Right renal pelvis (tissue), 4 donors: ENCODE measurements at regions not wholly inside any gene's neighbourhood (a gene's known extent, or its start where the extent isn't known, plus 50 kb on each side); places are given as distances from the start of the nearest gene placed in this dataset.
"Not testable (repeated sequence)": the region's sequence is repeated elsewhere in the genome, so short reads cannot be mapped to it uniquely, and the experiment has no call there.

Experiments
- DNase-seq, 4 donors: peaks; one replicate each; pipeline ENCODE4 v3.0.0-alpha.2; 2013; ENCODE audit warnings: low read depth in 4 of 4, low spot score in 3 of 4, missing footprints in 1 of 4

- DNase-seq = no peak
Measured at GRCh38 chr6:138656364-138657064, 117.1 kb upstream of the CCDC28A start.

- DNase-seq = no peak
Measured at GRCh38 chr6:138657065-138657425, 116.5 kb upstream of the CCDC28A start.

GRCh38 chr6:138659998-138660397 is 113.6 kb upstream of the CCDC28A start:
- no peak for DNase-seq

- DNase-seq = no peak
Measured at GRCh38 chr6:138662471-138662870, 111.1 kb upstream of the CCDC28A start.

- no peak for DNase-seq
Measured at GRCh38 chr6:138663892-138664291, 109.7 kb upstream of the CCDC28A start.

GRCh38 chr6:138664745-138665144 is 108.8 kb upstream of the CCDC28A start:
- no peak for DNase-seq

GRCh38 chr6:138666636-138667035 is 106.9 kb upstream of the CCDC28A start:
- DNase-seq = no peak

- DNase-seq = no peak
Measured at GRCh38 chr6:138667408-138667807, 106.2 kb upstream of the CCDC28A start.

- DNase-seq = no peak
Measured at GRCh38 chr6:138671351-138671750, 102.2 kb upstream of the CCDC28A start.

GRCh38 chr6:138673346-138674014 is 100.1 kb upstream of the CCDC28A start:
- peak; percentile 11 to 33 (median 14) for DNase-seq

GRCh38 chr6:138674444-138674843 is 99.1 kb upstream of the CCDC28A start:
- not testable (repeated sequence) for DNase-seq

GRCh38 chr6:138677538-138677937 is 96.0 kb upstream of the CCDC28A start:
- DNase-seq = no peak

GRCh38 chr6:138678168-138678567 is 95.4 kb upstream of the CCDC28A start:
- no peak for DNase-seq

- DNase-seq = no peak
Measured at GRCh38 chr6:138680085-138680484, 93.5 kb upstream of the CCDC28A start.

GRCh38 chr6:138681627-138682026 is 91.9 kb upstream of the CCDC28A start:
- no peak for DNase-seq

GRCh38 chr6:138682704-138683527 is 90.7 kb upstream of the CCDC28A start:
- DNase-seq = no peak

- no peak for DNase-seq
Measured at GRCh38 chr6:138685257-138685656, 88.3 kb upstream of the CCDC28A start.

- DNase-seq = no peak
Measured at GRCh38 chr6:138685781-138686180, 87.8 kb upstream of the CCDC28A start.

GRCh38 chr6:138688580-138688979 is 85.0 kb upstream of the CCDC28A start:
- no peak for DNase-seq

GRCh38 chr6:138689849-138690248 is 83.7 kb upstream of the CCDC28A start:
- no peak for DNase-seq

GRCh38 chr6:138690975-138691594 is 82.5 kb upstream of the CCDC28A start:
- DNase-seq = no peak
